RWPE2 (cell line): ENCODE measurements at regions not wholly inside any gene's neighbourhood (a gene's known extent, or its start where the extent isn't known, plus 50 kb on each side); places are given as distances from the start of the nearest gene placed in this dataset.

Experiments
- ATAC-seq: fragments of 200-7000 bp; cut with Tn5 transposase; 3 replicates; pipeline ENCODE4 v1.9.1; 2021; ENCODE audit warnings: low read depth
- DNase-seq: peaks from one replicate; pipeline ENCODE4 v3.0.0-alpha.2; 2020; ENCODE audit warnings: low spot score
- H3K27ac ChIP-seq: fragments of 450-650 bp; 2 replicates; pipeline ENCODE4 v1.5.1; 2017; ENCODE audit warnings: mild to moderate bottlenecking; ENCODE audit not compliant: poor library complexity, severe bottlenecking
- H3K27me3 ChIP-seq: fragments of 250-450 bp; sonication (Bioruptor Pico); 2 replicates; pipeline ENCODE4 v1.5.1; 2021; ENCODE audit warnings: mild to moderate bottlenecking, moderate library complexity; ENCODE audit not compliant: insufficient read depth, poor library complexity, severe bottlenecking
- H3K36me3 ChIP-seq: fragments of 250-450 bp; sonication (Bioruptor Pico); 2 replicates; pipeline ENCODE4 v1.5.1; 2020; ENCODE audit warnings: low read depth, mild to moderate bottlenecking, moderate library complexity
- H3K4me1 ChIP-seq: fragments of 250-450 bp; sonication (Bioruptor Pico); 2 replicates; pipeline ENCODE4 v1.5.1; 2021; ENCODE audit warnings: mild to moderate bottlenecking, moderate library complexity; ENCODE audit not compliant: insufficient read depth, poor library complexity, severe bottlenecking
- H3K4me3 ChIP-seq: fragments of 250-450 bp; sonication (Bioruptor Pico); 2 replicates; pipeline ENCODE4 v1.5.1; 2021; ENCODE audit warnings: mild to moderate bottlenecking, moderate library complexity; ENCODE audit not compliant: severe bottlenecking
- H3K9me3 ChIP-seq: fragments of 250-450 bp; sonication (Bioruptor Pico); 2 replicates; pipeline ENCODE4 v1.5.1; 2021; ENCODE audit warnings: mild to moderate bottlenecking, moderate library complexity; ENCODE audit not compliant: severe bottlenecking
- TF ChIP-seq, protein P1 (sequence below): fragments of 450-650 bp; IDR thresholded peaks from one replicate; pipeline ENCODE4 v1.5.1; 2017; ENCODE audit warnings: mild to moderate bottlenecking, moderate library complexity; ENCODE audit not compliant: poor library complexity, severe bottlenecking

DNA sequence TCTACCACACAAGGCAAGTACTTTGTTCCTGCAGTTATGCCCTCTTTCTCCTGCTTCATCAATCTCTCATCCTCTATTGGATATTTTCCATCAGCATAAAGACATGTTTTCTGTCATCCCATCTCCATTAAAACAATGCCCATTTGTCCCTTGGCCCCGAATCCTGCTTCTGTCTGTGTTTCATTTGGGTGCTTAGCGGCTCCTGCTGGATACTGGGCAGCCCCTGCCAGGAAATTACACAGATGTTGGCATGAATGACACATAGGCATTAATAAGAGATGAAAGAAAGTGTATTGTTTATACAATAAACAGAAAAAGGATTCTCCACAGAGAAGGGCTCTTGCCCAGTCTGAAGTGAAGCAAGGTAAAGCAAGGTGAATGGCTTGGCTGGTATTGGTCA is 765.3 kb downstream of the REEP3 start:
- no peak for ATAC-seq
- Histone ChIP-seq H3K9me3 (no peaks in the 10 kb centered on the region), H3K27ac (no peak overlapping the region)

DNA sequence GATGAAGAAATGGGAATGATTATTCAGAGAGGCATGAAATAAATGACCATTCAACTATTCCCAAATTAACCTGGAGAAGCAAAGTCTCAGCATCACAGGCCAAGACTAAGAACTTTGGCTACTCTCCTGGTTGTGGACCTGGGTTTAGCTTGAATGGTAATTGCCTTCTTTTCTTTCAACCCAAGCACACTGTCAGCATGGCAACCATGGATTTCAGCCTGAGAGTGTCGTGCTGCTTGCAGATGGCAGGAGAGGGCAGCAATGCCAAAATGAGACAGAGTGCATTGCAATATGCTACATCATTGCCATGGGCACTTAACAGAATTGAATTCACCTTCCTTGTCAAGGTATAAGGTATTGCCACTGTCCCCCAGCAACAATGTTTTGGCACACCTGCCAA is 767.2 kb downstream of the REEP3 start:
- H3K36me3 ChIP-seq = no peaks in the 10 kb centered on the region
- TF ChIP-seq, protein P1, sequence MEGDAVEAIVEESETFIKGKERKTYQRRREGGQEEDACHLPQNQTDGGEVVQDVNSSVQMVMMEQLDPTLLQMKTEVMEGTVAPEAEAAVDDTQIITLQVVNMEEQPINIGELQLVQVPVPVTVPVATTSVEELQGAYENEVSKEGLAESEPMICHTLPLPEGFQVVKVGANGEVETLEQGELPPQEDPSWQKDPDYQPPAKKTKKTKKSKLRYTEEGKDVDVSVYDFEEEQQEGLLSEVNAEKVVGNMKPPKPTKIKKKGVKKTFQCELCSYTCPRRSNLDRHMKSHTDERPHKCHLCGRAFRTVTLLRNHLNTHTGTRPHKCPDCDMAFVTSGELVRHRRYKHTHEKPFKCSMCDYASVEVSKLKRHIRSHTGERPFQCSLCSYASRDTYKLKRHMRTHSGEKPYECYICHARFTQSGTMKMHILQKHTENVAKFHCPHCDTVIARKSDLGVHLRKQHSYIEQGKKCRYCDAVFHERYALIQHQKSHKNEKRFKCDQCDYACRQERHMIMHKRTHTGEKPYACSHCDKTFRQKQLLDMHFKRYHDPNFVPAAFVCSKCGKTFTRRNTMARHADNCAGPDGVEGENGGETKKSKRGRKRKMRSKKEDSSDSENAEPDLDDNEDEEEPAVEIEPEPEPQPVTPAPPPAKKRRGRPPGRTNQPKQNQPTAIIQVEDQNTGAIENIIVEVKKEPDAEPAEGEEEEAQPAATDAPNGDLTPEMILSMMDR = no peak
- H3K27me3 ChIP-seq = no peaks in the 10 kb centered on the region
- no peak overlapping the region for H3K27ac ChIP-seq
- DNase-seq = no peak
- no peaks in the 10 kb centered on the region for H3K9me3 ChIP-seq
- no peak for ATAC-seq
- no peaks in the 10 kb centered on the region for H3K4me1 ChIP-seq
- no peak overlapping the region for H3K4me3 ChIP-seq

More for the DNA sequence above, 765.3 kb downstream of the REEP3 start:
- TF ChIP-seq, protein P1 = no peak
- no peaks in the 10 kb centered on the region for H3K36me3 ChIP-seq
- no peak for DNase-seq
- no peaks in the 10 kb centered on the region for H3K4me1 ChIP-seq
- H3K27me3 ChIP-seq = no peaks in the 10 kb centered on the region
- no peak overlapping the region for H3K4me3 ChIP-seq

DNA sequence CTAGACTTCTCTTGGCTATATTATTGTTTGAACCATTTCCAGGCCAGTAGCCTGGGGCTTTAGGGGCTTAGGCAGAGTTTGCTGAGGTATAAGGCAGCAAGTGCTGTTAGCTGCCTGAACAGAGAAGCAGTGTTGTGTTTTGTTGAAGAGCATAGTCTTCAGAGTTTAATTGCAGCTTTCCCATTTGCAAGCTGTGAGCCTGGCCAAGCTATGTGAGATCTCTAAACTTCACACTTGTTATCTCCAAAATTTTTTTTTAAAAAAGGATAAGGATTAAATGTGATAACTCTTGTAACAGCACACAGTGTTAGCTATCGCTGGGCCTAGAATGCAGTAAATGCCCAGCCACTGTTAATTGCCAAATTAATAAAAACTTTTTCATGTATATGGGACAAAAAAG is 782.4 kb downstream of the REEP3 start:
- TF ChIP-seq, protein P1 = no peak
- ATAC-seq (no peak), DNase-seq (no peak)
- Histone ChIP-seq H3K9me3 (no peaks in the 10 kb centered on the region), H3K27me3 (peaks cover 4% of the 10 kb centered on the region), H3K36me3 (no peaks in the 10 kb centered on the region), H3K4me3 (no peak overlapping the region), H3K4me1 (no peaks in the 10 kb centered on the region), H3K27ac (no peak overlapping the region)

DNA sequence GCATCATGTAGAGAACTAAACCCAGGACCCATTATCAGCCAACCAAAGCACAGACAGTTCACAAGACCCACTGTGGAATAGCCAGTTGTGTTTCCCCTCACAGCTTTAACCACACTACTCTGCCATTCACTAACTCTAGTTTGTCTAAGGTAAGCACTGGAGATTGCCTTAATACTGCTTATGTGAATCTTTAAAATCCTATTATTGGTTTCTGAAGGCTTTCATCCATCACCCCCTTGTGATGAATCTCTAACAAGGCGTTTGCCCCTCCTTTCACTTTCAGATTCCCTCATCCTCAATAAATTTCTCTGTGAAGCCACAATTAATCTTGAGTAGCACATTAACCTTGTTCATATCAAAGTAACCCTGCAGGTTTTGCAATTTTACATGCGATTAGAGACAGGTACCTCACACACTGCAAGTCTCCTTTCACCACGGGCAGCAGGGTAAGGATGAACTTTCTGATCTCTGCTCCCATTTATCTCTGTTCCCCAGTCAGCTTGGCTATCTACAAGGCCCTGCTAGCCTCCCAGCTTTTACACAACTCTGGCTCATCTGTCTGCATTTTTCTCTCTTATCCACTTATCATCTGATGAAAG is 785.6 kb downstream of the REEP3 start:
- peaks cover 4% of the 10 kb centered on the region for H3K27me3 ChIP-seq
- H3K9me3 ChIP-seq = no peaks in the 10 kb centered on the region
- no peaks in the 10 kb centered on the region for H3K4me1 ChIP-seq
- H3K4me3 ChIP-seq = no peak overlapping the region
- no peak for ATAC-seq
- DNase-seq = no peak
- TF ChIP-seq, protein P1 = no peak
- no peak overlapping the region for H3K27ac ChIP-seq
- no peaks in the 10 kb centered on the region for H3K36me3 ChIP-seq

DNA sequence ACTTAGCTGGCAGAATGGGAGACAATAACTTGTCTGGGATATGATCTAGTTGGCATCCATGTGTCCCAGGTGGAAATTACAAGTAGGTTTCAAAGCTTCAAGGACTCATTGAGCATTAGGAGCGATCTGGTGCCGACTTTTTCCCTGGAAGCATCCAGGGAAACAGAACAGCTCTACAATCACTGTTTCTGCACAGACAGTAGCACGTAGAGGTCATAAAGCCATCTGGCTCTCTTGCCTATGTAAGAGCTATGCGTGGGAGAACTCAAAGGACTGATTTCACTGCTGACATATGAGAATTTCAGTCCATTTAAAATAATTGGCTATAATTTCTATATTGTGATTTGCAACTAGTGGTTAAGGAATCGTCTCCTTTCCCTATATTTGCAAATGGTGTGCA is 791.7 kb downstream of the REEP3 start:
- TF ChIP-seq, protein P1 = no peak
- Histone ChIP-seq H3K27me3 (peaks cover 4% of the 10 kb centered on the region), H3K27ac (no peak overlapping the region), H3K4me3 (no peak overlapping the region), H3K4me1 (no peaks in the 10 kb centered on the region), H3K9me3 (no peaks in the 10 kb centered on the region), H3K36me3 (no peaks in the 10 kb centered on the region)
- ATAC-seq = no peak
- DNase-seq = no peak
